ENCODE measurements at regions not wholly inside any gene's neighbourhood (a gene's known extent, or its start where the extent isn't known, plus 50 kb on each side); places are given as distances from the start of the nearest gene placed in this dataset.

DNA sequence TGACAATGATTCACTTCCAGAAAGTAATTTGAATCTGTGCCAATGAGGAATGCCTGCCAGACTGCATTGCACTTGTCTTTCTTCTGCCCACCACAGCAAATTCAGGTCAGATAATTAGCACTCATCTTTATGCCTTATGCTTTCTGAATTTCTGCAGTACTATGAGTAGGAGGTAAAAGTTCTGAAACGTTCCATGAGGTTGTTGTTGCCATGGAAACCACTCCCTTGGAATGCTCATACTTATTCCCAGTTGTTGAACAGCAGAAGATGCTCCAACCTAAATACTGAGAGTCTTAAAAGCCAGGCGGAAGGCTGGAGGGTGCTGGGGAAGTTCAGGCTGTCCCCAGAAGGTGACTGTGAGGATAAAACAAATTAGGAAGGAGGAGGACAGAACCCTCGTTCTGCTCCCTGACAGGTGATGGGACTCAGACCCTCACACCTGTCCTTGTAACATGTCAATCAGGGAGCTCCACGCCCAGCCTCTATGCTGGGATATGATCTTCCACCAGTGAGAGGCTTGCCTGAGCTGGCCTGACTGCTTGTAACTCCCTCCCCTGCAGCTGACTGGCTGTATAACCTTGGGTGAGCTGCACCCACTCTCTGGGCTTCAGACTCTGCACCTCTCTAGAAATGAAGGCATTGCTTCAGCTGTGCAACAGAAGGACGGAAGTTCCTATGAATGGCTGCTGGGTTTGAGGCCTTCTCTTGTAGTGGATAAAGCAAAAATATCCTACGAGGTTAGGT is 554.3 kb upstream of the MGMT start:
- no peaks in the 10 kb centered on the region for H4K20me1 ChIP-seq (ENCODE audit: control insufficient read depth, insufficient read depth, low read depth, low read length)
- H3K79me2 ChIP-seq (ENCODE audit: control insufficient read depth, low read length) = no peaks in the 10 kb centered on the region
- no peaks in the 10 kb centered on the region for H3K4me1 ChIP-seq (ENCODE audit: control insufficient read depth, low read length)
- H3K27ac ChIP-seq (ENCODE audit: low read depth, low read length) = no peak overlapping the region
- H3K27me3 ChIP-seq (ENCODE audit: control insufficient read depth, low read length) = no peaks in the 10 kb centered on the region
- no peaks in the 10 kb centered on the region for H3K9me3 ChIP-seq (ENCODE audit: control insufficient read depth, insufficient read depth, low read length)
- H3K36me3 ChIP-seq (ENCODE audit: control insufficient read depth, low read length) = no peaks in the 10 kb centered on the region
- H3K4me2 ChIP-seq (ENCODE audit: low read length) = no peak overlapping the region
- no peaks in the 10 kb centered on the region for H3F3A ChIP-seq (ENCODE audit: control insufficient read depth, insufficient read depth)
- H3K4me3 ChIP-seq (ENCODE audit: low read length) = no peak overlapping the region
- TF ChIP-seq, protein P1, sequence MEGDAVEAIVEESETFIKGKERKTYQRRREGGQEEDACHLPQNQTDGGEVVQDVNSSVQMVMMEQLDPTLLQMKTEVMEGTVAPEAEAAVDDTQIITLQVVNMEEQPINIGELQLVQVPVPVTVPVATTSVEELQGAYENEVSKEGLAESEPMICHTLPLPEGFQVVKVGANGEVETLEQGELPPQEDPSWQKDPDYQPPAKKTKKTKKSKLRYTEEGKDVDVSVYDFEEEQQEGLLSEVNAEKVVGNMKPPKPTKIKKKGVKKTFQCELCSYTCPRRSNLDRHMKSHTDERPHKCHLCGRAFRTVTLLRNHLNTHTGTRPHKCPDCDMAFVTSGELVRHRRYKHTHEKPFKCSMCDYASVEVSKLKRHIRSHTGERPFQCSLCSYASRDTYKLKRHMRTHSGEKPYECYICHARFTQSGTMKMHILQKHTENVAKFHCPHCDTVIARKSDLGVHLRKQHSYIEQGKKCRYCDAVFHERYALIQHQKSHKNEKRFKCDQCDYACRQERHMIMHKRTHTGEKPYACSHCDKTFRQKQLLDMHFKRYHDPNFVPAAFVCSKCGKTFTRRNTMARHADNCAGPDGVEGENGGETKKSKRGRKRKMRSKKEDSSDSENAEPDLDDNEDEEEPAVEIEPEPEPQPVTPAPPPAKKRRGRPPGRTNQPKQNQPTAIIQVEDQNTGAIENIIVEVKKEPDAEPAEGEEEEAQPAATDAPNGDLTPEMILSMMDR (IDR thresholded peaks at IDR 0.05; ENCODE audit: low read depth, low read length, poor library complexity, severe bottlenecking) = no peak
- TF ChIP-seq EZH2phosphoT487 (IDR thresholded peaks at IDR 0.05; ENCODE audit: borderline replicate concordance, low read length) = no peak
- no peaks in the 10 kb centered on the region for H3K9me2 ChIP-seq (replicated peaks; ENCODE audit: control insufficient read depth, low read length)

DNA sequence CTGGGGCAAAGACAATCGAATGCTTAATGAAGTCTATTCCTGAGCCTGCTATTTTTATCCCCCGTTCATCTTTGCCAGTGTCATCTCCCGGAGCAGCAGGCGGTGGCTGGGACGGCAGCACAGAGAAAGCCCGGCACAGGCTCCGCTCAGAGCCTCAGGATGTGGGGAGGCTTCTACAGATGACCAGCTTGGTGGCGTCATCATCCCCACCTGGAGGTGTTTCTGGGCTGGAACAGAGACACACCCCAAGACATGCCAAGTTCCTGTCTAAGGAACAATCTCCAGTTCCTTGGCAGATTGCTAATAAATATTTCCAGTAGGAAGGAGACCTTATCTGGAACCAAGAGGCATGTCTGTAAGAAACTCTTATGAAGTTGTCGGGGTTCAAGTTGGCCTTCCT is 552.4 kb upstream of the MGMT start:
- H3K9me2 ChIP-seq (replicated peaks; ENCODE audit: control insufficient read depth, low read length) = no peaks in the 10 kb centered on the region
- H3K4me1 ChIP-seq (ENCODE audit: control insufficient read depth, low read length) = no peaks in the 10 kb centered on the region
- no peaks in the 10 kb centered on the region for H4K20me1 ChIP-seq (ENCODE audit: control insufficient read depth, insufficient read depth, low read depth, low read length)
- no peaks in the 10 kb centered on the region for H3K79me2 ChIP-seq (ENCODE audit: control insufficient read depth, low read length)
- no peak overlapping the region for H3K4me3 ChIP-seq (ENCODE audit: low read length)
- H3K36me3 ChIP-seq (ENCODE audit: control insufficient read depth, low read length) = no peaks in the 10 kb centered on the region
- H3K9me3 ChIP-seq (ENCODE audit: control insufficient read depth, insufficient read depth, low read length) = no peaks in the 10 kb centered on the region
- no peaks in the 10 kb centered on the region for H3K27me3 ChIP-seq (ENCODE audit: control insufficient read depth, low read length)
- H3K27ac ChIP-seq (ENCODE audit: low read depth, low read length) = no peak overlapping the region
- no peak for TF ChIP-seq EZH2phosphoT487 (IDR thresholded peaks at IDR 0.05; ENCODE audit: borderline replicate concordance, low read length)
- TF ChIP-seq, protein P1 (IDR thresholded peaks at IDR 0.05; ENCODE audit: low read depth, low read length, poor library complexity, severe bottlenecking) = no peak
- no peaks in the 10 kb centered on the region for H3F3A ChIP-seq (ENCODE audit: control insufficient read depth, insufficient read depth)
- no peak overlapping the region for H3K4me2 ChIP-seq (ENCODE audit: low read length)

DNA sequence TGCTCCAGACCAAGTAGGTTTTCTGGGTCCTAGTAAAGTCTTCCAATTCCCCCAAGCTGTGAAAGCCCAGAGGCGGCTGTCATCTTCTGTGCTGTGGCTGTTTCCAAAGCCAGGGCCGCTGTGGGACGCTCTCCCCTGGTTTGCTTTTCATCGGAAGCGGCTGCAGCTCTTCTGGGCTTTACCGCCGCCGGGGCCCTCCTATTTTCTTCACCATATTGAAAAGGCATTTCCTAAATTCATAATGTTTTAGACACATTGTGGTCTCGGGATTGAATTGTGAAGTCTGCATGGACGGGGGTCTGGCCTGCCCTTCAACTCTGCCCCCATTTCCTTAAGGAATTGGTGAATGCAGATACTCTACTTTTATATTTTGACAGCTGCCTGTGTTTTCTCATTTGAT is 551.4 kb upstream of the MGMT start:
- H3K79me2 ChIP-seq (ENCODE audit: control insufficient read depth, low read length) = no peaks in the 10 kb centered on the region
- no peak overlapping the region for H3K4me2 ChIP-seq (ENCODE audit: low read length)
- H3K4me1 ChIP-seq (ENCODE audit: control insufficient read depth, low read length) = no peaks in the 10 kb centered on the region

More for the DNA sequence above, 551.4 kb upstream of the MGMT start:
- H3K36me3 ChIP-seq (ENCODE audit: control insufficient read depth, low read length) = no peaks in the 10 kb centered on the region
- H3K9me3 ChIP-seq (ENCODE audit: control insufficient read depth, insufficient read depth, low read length) = no peaks in the 10 kb centered on the region
- H3F3A ChIP-seq (ENCODE audit: control insufficient read depth, insufficient read depth) = no peaks in the 10 kb centered on the region
- TF ChIP-seq, protein P1 (IDR thresholded peaks at IDR 0.05; ENCODE audit: low read depth, low read length, poor library complexity, severe bottlenecking) = no peak
- TF ChIP-seq EZH2phosphoT487 (IDR thresholded peaks at IDR 0.05; ENCODE audit: borderline replicate concordance, low read length) = no peak
- no peaks in the 10 kb centered on the region for H3K9me2 ChIP-seq (replicated peaks; ENCODE audit: control insufficient read depth, low read length)
- H3K27ac ChIP-seq (ENCODE audit: low read depth, low read length) = no peak overlapping the region
- no peak overlapping the region for H3K4me3 ChIP-seq (ENCODE audit: low read length)
- no peaks in the 10 kb centered on the region for H3K27me3 ChIP-seq (ENCODE audit: control insufficient read depth, low read length)
- no peaks in the 10 kb centered on the region for H4K20me1 ChIP-seq (ENCODE audit: control insufficient read depth, insufficient read depth, low read depth, low read length)

Measured in DOHH2 (cell line).